ENCODE measurements at regions not wholly inside any gene's neighbourhood (a gene's known extent, or its start where the extent isn't known, plus 50 kb on each side); places are given as distances from the start of the nearest gene placed in this dataset.

- H3K9ac ChIP-seq (ENCODE audit: low read depth, low read length, poor library complexity, severe bottlenecking) = no peak overlapping the region
- peaks cover 12% of the 10 kb centered on the region for H3K4me1 ChIP-seq (ENCODE audit: insufficient read depth, low read length, poor library complexity, severe bottlenecking)
- H3K79me2 ChIP-seq (ENCODE audit: insufficient read depth, low read length) = no peaks in the 10 kb centered on the region
- no peak overlapping the region for H3K4me2 ChIP-seq (ENCODE audit: low read depth, low read length, poor library complexity, severe bottlenecking)
- no peak overlapping the region for H3K4me3 ChIP-seq (ENCODE audit: low read length, poor library complexity, severe bottlenecking)
- no peaks in the 10 kb centered on the region for H4K20me1 ChIP-seq (ENCODE audit: insufficient read depth, low read length, poor library complexity, severe bottlenecking)
- no peaks in the 10 kb centered on the region for H3K9me2 ChIP-seq (replicated peaks; ENCODE audit: low read depth, low read length)
- no peaks in the 10 kb centered on the region for H3F3A ChIP-seq (ENCODE audit: low read depth)
- H3K36me3 ChIP-seq (ENCODE audit: insufficient read depth, low read length) = no peaks in the 10 kb centered on the region
- H3K9me3 ChIP-seq (ENCODE audit: insufficient read depth, low read depth, low read length) = no peaks in the 10 kb centered on the region
- no peak overlapping the region for H2AFZ ChIP-seq (ENCODE audit: low read length)
- no peak for TF ChIP-seq CTCF (conservative IDR thresholded peaks at IDR 0.05; ENCODE audit: low read length)
- no peak for TF ChIP-seq EZH2phosphoT487 (IDR thresholded peaks at IDR 0.05; ENCODE audit: borderline replicate concordance)
- no peaks in the 10 kb centered on the region for H3K27me3 ChIP-seq (ENCODE audit: insufficient read depth, low read length, poor library complexity, severe bottlenecking)
These were observed 119.6 kb upstream of the USP24 start for GRCh38 chr1:55334797-55335196.

- TF ChIP-seq CTCF (conservative IDR thresholded peaks at IDR 0.05; ENCODE audit: low read length) = no peak
- TF ChIP-seq EZH2phosphoT487 (IDR thresholded peaks at IDR 0.05; ENCODE audit: borderline replicate concordance) = no peak
- peaks cover 12% of the 10 kb centered on the region for H3K4me1 ChIP-seq (ENCODE audit: insufficient read depth, low read length, poor library complexity, severe bottlenecking)
- peak overlapping the region; percentile 59 for H2AFZ ChIP-seq (ENCODE audit: low read length)
- H3K9me3 ChIP-seq (ENCODE audit: insufficient read depth, low read depth, low read length) = no peaks in the 10 kb centered on the region
- H3K9me2 ChIP-seq (replicated peaks; ENCODE audit: low read depth, low read length) = no peaks in the 10 kb centered on the region
- no peak overlapping the region for H3K4me3 ChIP-seq (ENCODE audit: low read length, poor library complexity, severe bottlenecking)
- H3K79me2 ChIP-seq (ENCODE audit: insufficient read depth, low read length) = no peaks in the 10 kb centered on the region
- no peaks in the 10 kb centered on the region for H3F3A ChIP-seq (ENCODE audit: low read depth)
- H3K36me3 ChIP-seq (ENCODE audit: insufficient read depth, low read length) = no peaks in the 10 kb centered on the region
- no peak overlapping the region for H3K4me2 ChIP-seq (ENCODE audit: low read depth, low read length, poor library complexity, severe bottlenecking)
- no peak overlapping the region for H3K9ac ChIP-seq (ENCODE audit: low read depth, low read length, poor library complexity, severe bottlenecking)
- no peaks in the 10 kb centered on the region for H3K27me3 ChIP-seq (ENCODE audit: insufficient read depth, low read length, poor library complexity, severe bottlenecking)
- H4K20me1 ChIP-seq (ENCODE audit: insufficient read depth, low read length, poor library complexity, severe bottlenecking) = no peaks in the 10 kb centered on the region
These were observed 119.0 kb upstream of the USP24 start for GRCh38 chr1:55334160-55334559.

GRCh38 chr1:55333461-55333860 is 118.3 kb upstream of the USP24 start:
- no peaks in the 10 kb centered on the region for H4K20me1 ChIP-seq (ENCODE audit: insufficient read depth, low read length, poor library complexity, severe bottlenecking)
- no peaks in the 10 kb centered on the region for H3K9me2 ChIP-seq (replicated peaks; ENCODE audit: low read depth, low read length)
- no peaks in the 10 kb centered on the region for H3K9me3 ChIP-seq (ENCODE audit: insufficient read depth, low read depth, low read length)
- no peaks in the 10 kb centered on the region for H3K79me2 ChIP-seq (ENCODE audit: insufficient read depth, low read length)
- H3F3A ChIP-seq (ENCODE audit: low read depth) = no peaks in the 10 kb centered on the region
- no peak overlapping the region for H3K4me3 ChIP-seq (ENCODE audit: low read length, poor library complexity, severe bottlenecking)
- H3K4me2 ChIP-seq (ENCODE audit: low read depth, low read length, poor library complexity, severe bottlenecking) = no peak overlapping the region
- peak overlapping the region; percentile 59; the same call in 1 of the 2 replicates for H2AFZ ChIP-seq (ENCODE audit: low read length)
- no peak overlapping the region for H3K9ac ChIP-seq (ENCODE audit: low read depth, low read length, poor library complexity, severe bottlenecking)
- H3K27me3 ChIP-seq (ENCODE audit: insufficient read depth, low read length, poor library complexity, severe bottlenecking) = no peaks in the 10 kb centered on the region
- TF ChIP-seq EZH2phosphoT487 (IDR thresholded peaks at IDR 0.05; ENCODE audit: borderline replicate concordance) (no peak), CTCF (conservative IDR thresholded peaks at IDR 0.05; ENCODE audit: low read length) (no peak)
- H3K36me3 ChIP-seq (ENCODE audit: insufficient read depth, low read length) = no peaks in the 10 kb centered on the region
- H3K4me1 ChIP-seq (ENCODE audit: insufficient read depth, low read length, poor library complexity, severe bottlenecking) = peaks cover 12% of the 10 kb centered on the region

Measured in Loucy (cell line).